Endodermal cell (in vitro differentiated cells): ENCODE measurements at regions not wholly inside any gene's neighbourhood (a gene's known extent, or its start where the extent isn't known, plus 50 kb on each side); places are given as distances from the start of the nearest gene placed in this dataset.

ENCODE experiments used
- DNase-seq: peaks from one replicate; pipeline ENCODE4 v3.0.0-alpha.2; 2017
- H3K27ac ChIP-seq: 2 replicates; pipeline ENCODE4 v1.5.1; 2013; ENCODE audit warnings: mild to moderate bottlenecking, low read depth, low read length, moderate library complexity
- H3K27me3 ChIP-seq: 2 replicates; pipeline ENCODE4 v1.6.1; 2013; ENCODE audit warnings: mild to moderate bottlenecking, low read length, moderate library complexity; ENCODE audit not compliant: insufficient read depth, control insufficient read depth, poor library complexity, severe bottlenecking
- H3K36me3 ChIP-seq: 2 replicates; pipeline ENCODE4 v1.7.0; 2013; ENCODE audit warnings: mild to moderate bottlenecking, low read length, moderate library complexity; ENCODE audit not compliant: control insufficient read depth, insufficient read depth
- H3K4me1 ChIP-seq: one replicate; pipeline ENCODE4 v1.7.0; 2013; ENCODE audit warnings: low read length; ENCODE audit not compliant: control insufficient read depth, insufficient read depth
- H3K4me3 ChIP-seq: 2 replicates; pipeline ENCODE4 v1.5.1; 2013; ENCODE audit warnings: mild to moderate bottlenecking, low read length, moderate library complexity
- H3K9ac ChIP-seq: 2 replicates; pipeline ENCODE4 v1.6.1; 2013; ENCODE audit warnings: mild to moderate bottlenecking, low read length, moderate library complexity; ENCODE audit not compliant: poor library complexity, severe bottlenecking; ENCODE audit errors: extremely low read depth
- H3K9me3 ChIP-seq: 2 replicates; pipeline ENCODE4 v1.6.1; 2013; ENCODE audit warnings: mild to moderate bottlenecking, low read length, moderate library complexity; ENCODE audit not compliant: control insufficient read depth
- H3K27ac Mint-ChIP-seq: 2 replicates; pipeline ENCODE4 v1.8.0; 2020; ENCODE audit warnings: mixed read lengths
- H3K27me3 Mint-ChIP-seq: 2 replicates; pipeline ENCODE4 v1.8.0; 2021; ENCODE audit warnings: mild to moderate bottlenecking, mixed read lengths; ENCODE audit not compliant: insufficient read depth
- H3K36me3 Mint-ChIP-seq: 2 replicates; pipeline ENCODE4 v1.8.0; 2020; ENCODE audit warnings: low read depth, mixed read lengths
- H3K4me1 Mint-ChIP-seq: 2 replicates; pipeline ENCODE4 v1.8.0; 2020; ENCODE audit warnings: mixed read lengths
- H3K4me3 Mint-ChIP-seq: 2 replicates; pipeline ENCODE4 v1.8.0; 2020; ENCODE audit warnings: mild to moderate bottlenecking, moderate library complexity, mixed read lengths
- H3K9me3 Mint-ChIP-seq: 2 replicates; pipeline ENCODE4 v1.8.0; 2020; ENCODE audit warnings: mild to moderate bottlenecking, mixed read lengths
- CTCF ChIP-seq: fragments of 200-600 bp; sonication (generic); conservative IDR thresholded peaks from 2 replicates; pipeline ENCODE4 v1.5.0; 2021; ENCODE audit warnings: antibody characterized with exemption, mild to moderate bottlenecking
- WGBS, 2 experiments: methylation state at CpG; one replicate each; pipeline versions ENCODE4 v1.1.5 to v1.1.7; 2013; ENCODE audit warnings: missing lambda C conversion rate in 2 of 2, mixed read lengths in 1 of 2; ENCODE audit not compliant: insufficient coverage in 1 of 2, insufficient read length in 1 of 2; 5-methylcytosine and 5-hydroxymethylcytosine counted together

DNA sequence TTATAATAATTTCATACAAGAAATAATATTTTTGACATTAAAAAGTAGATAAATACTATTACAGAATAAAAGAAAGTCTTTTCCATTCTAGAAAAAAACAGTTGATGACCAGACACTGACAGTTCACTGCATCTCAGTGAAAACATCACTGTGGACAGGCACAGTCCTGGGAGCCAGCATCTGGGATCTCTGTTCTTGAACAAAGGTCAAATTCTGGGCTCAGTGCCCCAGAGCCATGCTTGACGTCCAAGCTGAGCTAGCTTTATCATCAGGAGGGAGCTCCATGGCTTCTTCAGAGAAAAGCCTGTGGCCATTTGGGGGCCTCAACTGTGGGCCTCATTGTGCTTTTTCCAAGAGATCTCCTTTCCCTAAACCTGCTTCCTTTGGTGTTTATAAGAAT is 86.1 kb upstream of the SRD5A2 start:
- Mint-ChIP-seq H3K36me3 (no peaks in the 10 kb centered on the region), H3K27ac (no peak overlapping the region), H3K27me3 (peaks cover 2% of the 10 kb centered on the region), H3K4me1 (no peaks in the 10 kb centered on the region), H3K9me3 (no peaks in the 10 kb centered on the region), H3K4me3 (no peak overlapping the region)
- Histone ChIP-seq H3K9me3 (no peaks in the 10 kb centered on the region), H3K27ac (no peak overlapping the region), H3K4me1 (no peaks in the 10 kb centered on the region), H3K9ac (no peak overlapping the region), H3K27me3 (no peaks in the 10 kb centered on the region), H3K4me3 (no peak overlapping the region), H3K36me3 (no peaks in the 10 kb centered on the region)
- DNase-seq, result no peak
- WGBS, 2 experiments, result 75 to 77% methylated on average over 1 of the region's 1 CpG
- no peak for TF ChIP-seq CTCF

- Histone ChIP-seq H3K4me3 (no peak overlapping the region), H3K9ac (no peak overlapping the region), H3K27me3 (no peaks in the 10 kb centered on the region), H3K27ac (no peak overlapping the region), H3K9me3 (no peaks in the 10 kb centered on the region), H3K4me1 (no peaks in the 10 kb centered on the region), H3K36me3 (no peaks in the 10 kb centered on the region)
- DNase-seq, result no peak
- WGBS, 2 experiments, result 84 to 100% methylated on average over 1 to 2 of the region's 2 CpGs
- Mint-ChIP-seq H3K27ac (no peak overlapping the region), H3K36me3 (no peaks in the 10 kb centered on the region), H3K4me1 (no peaks in the 10 kb centered on the region), H3K9me3 (no peaks in the 10 kb centered on the region), H3K4me3 (no peak overlapping the region), H3K27me3 (no peaks in the 10 kb centered on the region)
- no peak for TF ChIP-seq CTCF
These were observed 84.4 kb upstream of the SRD5A2 start for GRCh38 chr2:31664949-31665724.

- 82 to 86% methylated on average over 2 of the region's 2 CpGs for WGBS, 2 experiments
- Histone ChIP-seq H3K27ac (no peak overlapping the region), H3K4me1 (no peaks in the 10 kb centered on the region), H3K9ac (no peak overlapping the region), H3K36me3 (no peaks in the 10 kb centered on the region), H3K9me3 (no peaks in the 10 kb centered on the region), H3K27me3 (no peaks in the 10 kb centered on the region), H3K4me3 (no peak overlapping the region)
- Mint-ChIP-seq H3K27me3 (peaks cover 10% of the 10 kb centered on the region), H3K4me1 (no peaks in the 10 kb centered on the region), H3K9me3 (no peaks in the 10 kb centered on the region), H3K4me3 (no peak overlapping the region), H3K36me3 (no peaks in the 10 kb centered on the region), H3K27ac (no peak overlapping the region)
- no peak for TF ChIP-seq CTCF
- DNase-seq, result no peak
These were observed 80.1 kb upstream of the SRD5A2 start for GRCh38 chr2:31660812-31661335.
